Upper lobe of right lung (tissue), 1 donor: ENCODE measurements at regions not wholly inside any gene's neighbourhood (a gene's known extent, or its start where the extent isn't known, plus 50 kb on each side); places are given as distances from the start of the nearest gene placed in this dataset.

Source experiments
- ATAC-seq: fragments of 200-7000 bp; cut with Tn5 transposase; one replicate; pipeline ENCODE4 v1.9.1; 2020; ENCODE audit warnings: mild to moderate bottlenecking, moderate library complexity
- DNase-seq: peaks from one replicate; pipeline ENCODE4 v3.0.0-alpha.2; 2020
- H3K27ac ChIP-seq: fragments of 200-600 bp; one replicate; pipeline ENCODE4 v1.8.0; 2022
- H3K27me3 ChIP-seq: fragments of 200-600 bp; one replicate; pipeline ENCODE4 v1.8.0; 2022; ENCODE audit warnings: mild to moderate bottlenecking
- H3K36me3 ChIP-seq: fragments of 200-600 bp; one replicate; pipeline ENCODE4 v1.8.0; 2022
- H3K4me1 ChIP-seq: fragments of 200-600 bp; one replicate; pipeline ENCODE4 v1.8.0; 2022
- H3K4me3 ChIP-seq: fragments of 200-600 bp; one replicate; pipeline ENCODE4 v1.8.0; 2022; ENCODE audit warnings: mild to moderate bottlenecking
- H3K9me3 ChIP-seq: fragments of 200-600 bp; one replicate; pipeline ENCODE4 v1.8.0; 2022
- intact Hi-C: fragments of 100-400 bp; cut with DNase I; formaldehyde crosslinking; loops from one replicate; pipeline ENCODE4 v1.11.0; 2022
- TF ChIP-seq, protein P1 (sequence below): fragments of 200-600 bp; IDR thresholded peaks from one replicate; pipeline ENCODE4 v1.8.0; 2022; ENCODE audit warnings: antibody characterized with exemption
- donor health status: DM: no; HTN: yes; CAD: no; lungs with severe emphysema.

- no peaks in the 10 kb centered on the region for H3K27me3 ChIP-seq
- intact Hi-C loops = no loop called here
- no peak overlapping the region for H3K27ac ChIP-seq
- H3K4me1 ChIP-seq = no peaks in the 10 kb centered on the region
- no peaks in the 10 kb centered on the region for H3K36me3 ChIP-seq
- no peaks in the 10 kb centered on the region for H3K9me3 ChIP-seq
- TF ChIP-seq, protein P1, sequence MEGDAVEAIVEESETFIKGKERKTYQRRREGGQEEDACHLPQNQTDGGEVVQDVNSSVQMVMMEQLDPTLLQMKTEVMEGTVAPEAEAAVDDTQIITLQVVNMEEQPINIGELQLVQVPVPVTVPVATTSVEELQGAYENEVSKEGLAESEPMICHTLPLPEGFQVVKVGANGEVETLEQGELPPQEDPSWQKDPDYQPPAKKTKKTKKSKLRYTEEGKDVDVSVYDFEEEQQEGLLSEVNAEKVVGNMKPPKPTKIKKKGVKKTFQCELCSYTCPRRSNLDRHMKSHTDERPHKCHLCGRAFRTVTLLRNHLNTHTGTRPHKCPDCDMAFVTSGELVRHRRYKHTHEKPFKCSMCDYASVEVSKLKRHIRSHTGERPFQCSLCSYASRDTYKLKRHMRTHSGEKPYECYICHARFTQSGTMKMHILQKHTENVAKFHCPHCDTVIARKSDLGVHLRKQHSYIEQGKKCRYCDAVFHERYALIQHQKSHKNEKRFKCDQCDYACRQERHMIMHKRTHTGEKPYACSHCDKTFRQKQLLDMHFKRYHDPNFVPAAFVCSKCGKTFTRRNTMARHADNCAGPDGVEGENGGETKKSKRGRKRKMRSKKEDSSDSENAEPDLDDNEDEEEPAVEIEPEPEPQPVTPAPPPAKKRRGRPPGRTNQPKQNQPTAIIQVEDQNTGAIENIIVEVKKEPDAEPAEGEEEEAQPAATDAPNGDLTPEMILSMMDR = no peak
- DNase-seq (no peak), ATAC-seq (no peak)
- no peak overlapping the region for H3K4me3 ChIP-seq
Measured at GRCh38 chr10:20369863-20370736, 527.0 kb downstream of the NEBL start.

- H3K36me3 ChIP-seq = no peaks in the 10 kb centered on the region
- TF ChIP-seq, protein P1 = no peak
- H3K4me1 ChIP-seq = no peaks in the 10 kb centered on the region
- intact Hi-C loops = no loop called here
- H3K27ac ChIP-seq = no peak overlapping the region
- H3K4me3 ChIP-seq = no peak overlapping the region
- no peak for ATAC-seq
- H3K27me3 ChIP-seq = no peaks in the 10 kb centered on the region
- no peak for DNase-seq
- no peaks in the 10 kb centered on the region for H3K9me3 ChIP-seq
Measured at GRCh38 chr10:20363684-20364083, 533.4 kb downstream of the NEBL start.

GRCh38 chr10:20355915-20356314, 539.7 kb downstream of the PLXDC2 start:
- no peak overlapping the region for H3K27ac ChIP-seq

GRCh38 chr10:20355011-20355410, 538.8 kb downstream of the PLXDC2 start:
- DNase-seq (no peak), ATAC-seq (no peak)
- H3K9me3 ChIP-seq = no peaks in the 10 kb centered on the region
- H3K27ac ChIP-seq = no peak overlapping the region
- no peaks in the 10 kb centered on the region for H3K27me3 ChIP-seq
- H3K36me3 ChIP-seq = no peaks in the 10 kb centered on the region
- H3K4me1 ChIP-seq = no peaks in the 10 kb centered on the region
- no peak overlapping the region for H3K4me3 ChIP-seq
- TF ChIP-seq, protein P1 = no peak
- intact Hi-C loops = no loop called here

More at GRCh38 chr10:20355915-20356314, 539.7 kb downstream of the PLXDC2 start:
- Histone ChIP-seq H3K27me3 (no peaks in the 10 kb centered on the region), H3K9me3 (no peaks in the 10 kb centered on the region), H3K4me3 (no peak overlapping the region), H3K4me1 (no peaks in the 10 kb centered on the region), H3K36me3 (no peaks in the 10 kb centered on the region)
- DNase-seq (no peak), ATAC-seq (no peak)
- intact Hi-C loops = no loop called here
- TF ChIP-seq, protein P1 = no peak

DNA sequence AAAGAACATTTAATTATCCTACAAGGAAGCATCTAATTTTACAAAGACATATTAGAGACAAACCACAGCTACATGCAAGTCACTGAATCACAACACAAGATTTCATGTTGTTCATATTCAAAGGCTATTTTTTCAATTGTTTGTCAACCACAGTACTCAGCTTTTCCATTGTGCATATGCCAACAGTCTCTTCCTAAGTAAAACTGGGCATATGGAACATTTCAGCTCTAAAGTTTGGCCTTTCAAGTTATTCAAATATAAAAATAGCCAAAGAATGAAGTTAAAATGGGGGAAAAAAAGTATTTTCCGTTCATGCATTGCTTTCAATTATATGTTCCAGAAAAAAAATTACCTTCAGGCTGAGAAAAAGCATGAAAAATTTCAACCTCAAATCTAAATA, 537.9 kb downstream of the PLXDC2 start:
- DNase-seq (no peak), ATAC-seq (no peak)
- H3K4me3 ChIP-seq = no peak overlapping the region
- intact Hi-C loops = no loop called here
- no peaks in the 10 kb centered on the region for H3K4me1 ChIP-seq
- TF ChIP-seq, protein P1 = no peak
- H3K27me3 ChIP-seq = no peaks in the 10 kb centered on the region
- no peaks in the 10 kb centered on the region for H3K9me3 ChIP-seq
- H3K27ac ChIP-seq = no peak overlapping the region
- no peaks in the 10 kb centered on the region for H3K36me3 ChIP-seq
